K562 (cell line): ENCODE measurements at regions not wholly inside any gene's neighbourhood (a gene's known extent, or its start where the extent isn't known, plus 50 kb on each side); places are given as distances from the start of the nearest gene placed in this dataset.

Experiments used
- ATAC-seq: fragments of 200-7000 bp; cut with Tn5 transposase; 3 replicates; pipeline ENCODE4 v1.9.1; 2020; ENCODE audit warnings: moderate library complexity
- BruUV-seq: library from RNA; stranded (reverse); fragments of 400-500 nt; replicated peaks from 2 replicates; lab custom pipeline; 2021; lab: Mats Ljungman, UMichigan
- CTCF ChIA-PET: fragments of 300-600 bp; formaldehyde crosslinking; extraction: SDS; loops from one replicate; lab custom pipeline; 2021; ENCODE audit warnings: low intra/inter-chr PET ratio; lab: Yijun Ruan, JAX
- POLR2A ChIA-PET: fragments of 300-600, 350-650 bp; sonication (Branson Sonifier 250); formaldehyde crosslinking; extraction: SDS; loops from one replicate; lab custom pipeline; 2021; ENCODE audit warnings: antibody characterized with exemption, inconsistent platforms; lab: Yijun Ruan, JAX
- DNase-seq, 4 experiments: peaks; one replicate each; pipeline versions ENCODE4 v3.0.0 to v3.0.0-alpha.2; 2011 to 2018; ENCODE audit warnings: low spot score in 3 of 4, mixed read lengths in 3 of 4; ENCODE audit errors: extremely low read depth in 1 of 4
- FAIRE-seq: peaks from 2 replicates; lab custom pipeline; 2011; peaks lifted over from hg19 to GRCh38; lab: Jason Lieb, UNC
- H2AFZ ChIP-seq: 2 replicates; pipeline ENCODE4 v1.6.0; 2011; ENCODE audit warnings: low read depth, low read length, control low read depth, inconsistent platforms
- H3K27ac ChIP-seq: fragments of 200-600 bp; 3 replicates; pipeline ENCODE4 v1.8.0; 2011; ENCODE audit warnings: low read depth, mild to moderate bottlenecking, control low read depth, inconsistent platforms, low read length, moderate library complexity, mixed read lengths; ENCODE audit errors: extremely low read depth
- H3K27me3 ChIP-seq, 2 experiments: fragments of 300-600 bp in 1 of 2; 2 replicates in 1 of 2; 3 replicates in 1 of 2; pipeline versions ENCODE4 v1.6.0 to v1.8.0; 2011; ENCODE audit warnings: inconsistent platforms in 2 of 2, low read length in 2 of 2, mild to moderate bottlenecking in 1 of 2, mixed read lengths in 1 of 2, moderate library complexity in 1 of 2; ENCODE audit not compliant: control insufficient read depth in 2 of 2, insufficient read depth in 2 of 2
- H3K36me3 ChIP-seq: fragments of 300-600 bp; 3 replicates; pipeline ENCODE4 v1.8.0; 2011; ENCODE audit warnings: mild to moderate bottlenecking, low read length, inconsistent platforms; ENCODE audit not compliant: control insufficient read depth, insufficient read depth
- H3K4me1 ChIP-seq, 2 experiments: fragments of 200-600 bp in 1 of 2; replicated peaks in 1 of 2; 2 replicates in 1 of 2; 3 replicates in 1 of 2; pipeline versions ENCODE4 v1.5.1 to v1.8.0; 2011; ENCODE audit warnings: inconsistent platforms in 2 of 2, low read length in 2 of 2, mild to moderate bottlenecking in 1 of 2, mixed read lengths in 1 of 2, moderate library complexity in 1 of 2; ENCODE audit not compliant: control insufficient read depth in 2 of 2, insufficient read depth in 2 of 2
- H3K4me2 ChIP-seq: 2 replicates; pipeline ENCODE4 v1.6.1; 2011; ENCODE audit warnings: low read length, control low read depth, inconsistent platforms, mixed read lengths; ENCODE audit not compliant: insufficient read depth
- H3K4me3 ChIP-seq: fragments of 200-600 bp; sonication (generic), shearing (Covaris generic); 2 replicates; pipeline ENCODE4 v1.5.1; 2016; ENCODE audit warnings: control low read depth, inconsistent platforms
- H3K79me2 ChIP-seq: fragments of 200-600 bp; 3 replicates; pipeline ENCODE4 v1.8.0; 2011; ENCODE audit warnings: low read length, inconsistent platforms; ENCODE audit not compliant: control insufficient read depth, insufficient read depth
- H3K9ac ChIP-seq, 2 experiments: 2 replicates each; pipeline versions ENCODE4 v1.6.0 to v1.6.1; 2011; ENCODE audit warnings: low read depth in 2 of 2, low read length in 2 of 2, control low read depth in 1 of 2, inconsistent platforms in 1 of 2, mild to moderate bottlenecking in 1 of 2, mixed read lengths in 1 of 2; ENCODE audit not compliant: insufficient read depth in 1 of 2
- H3K9me1 ChIP-seq: one replicate; pipeline ENCODE4 v1.6.0; 2011; ENCODE audit warnings: inconsistent platforms, mild to moderate bottlenecking, low read length, moderate library complexity; ENCODE audit not compliant: control insufficient read depth, insufficient read depth
- H3K9me3 ChIP-seq: replicated peaks from 2 replicates; pipeline ENCODE4 v1.5.1; 2011; ENCODE audit warnings: low read depth, low read length, inconsistent platforms; ENCODE audit not compliant: control insufficient read depth, insufficient read depth
- H4K20me1 ChIP-seq: replicated peaks from 2 replicates; pipeline ENCODE4 v1.6.1; 2011; ENCODE audit warnings: low read length, inconsistent platforms, mixed read lengths; ENCODE audit not compliant: control insufficient read depth, insufficient read depth
- ARID1B ChIP-seq: fragments of 450-650 bp; IDR thresholded peaks from 2 replicates; pipeline ENCODE4 v1.6.1; 2016; ENCODE audit warnings: antibody characterized with exemption, mild to moderate bottlenecking, inconsistent platforms
- ATF3 ChIP-seq, 2 experiments: fragments of 450-650 bp in 1 of 2; sonication (generic) in 1 of 2; formaldehyde crosslinking in 1 of 2; IDR thresholded peaks in 1 of 2; conservative IDR thresholded peaks in 1 of 2; 2 replicates each; pipeline versions ENCODE4 v1.6.1 to v1.8.1; 2016 to 2023; ENCODE audit warnings: mild to moderate bottlenecking in 2 of 2, moderate library complexity in 2 of 2, inconsistent platforms in 1 of 2, missing genetic modification reagents in 1 of 2
- CEBPG ChIP-seq, 3 experiments: fragments of 200-800 bp in 1 of 3; sonication (Bioruptor generic) in 1 of 3; sonication (generic) in 1 of 3; formaldehyde crosslinking in 1 of 3; IDR thresholded peaks in 2 of 3; conservative IDR thresholded peaks in 1 of 3; 2 replicates each; pipeline versions ENCODE4 v1.6.1 to v1.8.0; 2016 to 2022; ENCODE audit warnings: missing compliant biosample characterization in 2 of 3, missing genetic modification characterization in 2 of 3, mild to moderate bottlenecking in 1 of 3, missing genetic modification reagents in 1 of 3
- CSDE1 ChIP-seq, 2 experiments: fragments of 450-650 bp; IDR thresholded peaks; 2 replicates each; pipeline ENCODE4 v1.6.1; 2016; ENCODE audit warnings: mild to moderate bottlenecking in 1 of 2
- FOSL1 ChIP-seq: fragments of 200-800 bp; sonication (Bioruptor generic); conservative IDR thresholded peaks from 2 replicates; pipeline ENCODE4 v1.6.1; 2016; ENCODE audit warnings: missing genetic modification characterization, missing compliant biosample characterization
- HDAC3 ChIP-seq: fragments of 450-650 bp; IDR thresholded peaks from 2 replicates; pipeline ENCODE4 v1.6.1; 2018; ENCODE audit warnings: borderline replicate concordance, mild to moderate bottlenecking, moderate library complexity; ENCODE audit not compliant: partially characterized antibody
- KLF10 ChIP-seq: fragments of 250-450 bp; sonication (Bioruptor Pico); IDR thresholded peaks from 2 replicates; pipeline ENCODE4 v1.6.1; 2021; ENCODE audit warnings: matching md5 sums
- MCM7 ChIP-seq, 2 experiments: fragments of 450-650 bp; IDR thresholded peaks; 2 replicates each; pipeline ENCODE4 v1.6.1; 2016 to 2018
- MEF2D ChIP-seq: conservative IDR thresholded peaks from 2 replicates; pipeline ENCODE4 v1.6.1; 2016; ENCODE audit warnings: low read depth, missing genetic modification characterization, missing compliant biosample characterization
- NCOA6 ChIP-seq: fragments of 450-650 bp; IDR thresholded peaks from 2 replicates; pipeline ENCODE4 v1.6.1; 2017; ENCODE audit warnings: mild to moderate bottlenecking
- NFE2 ChIP-seq: IDR thresholded peaks from 2 replicates; pipeline ENCODE4 v1.6.1; 2014; ENCODE audit warnings: antibody characterized with exemption, low read depth
- RBM25 ChIP-seq: fragments of 200-400 bp; formaldehyde crosslinking; IDR thresholded peaks from 2 replicates; pipeline ENCODE4 v1.6.1; 2018; ENCODE audit warnings: low read length, low read depth, moderate library complexity; ENCODE audit not compliant: severe bottlenecking
- SMAD4 ChIP-seq: fragments of 250-450 bp; sonication (Bioruptor Pico); conservative IDR thresholded peaks from 2 replicates; pipeline ENCODE4 v1.8.0; 2021; ENCODE audit warnings: inconsistent platforms, mild to moderate bottlenecking, moderate library complexity
- SMARCA5 ChIP-seq: fragments of 450-650 bp; IDR thresholded peaks from 2 replicates; pipeline ENCODE4 v1.6.1; 2016
- SMC3 ChIP-seq: conservative IDR thresholded peaks from 2 replicates; pipeline ENCODE4 v1.6.1; 2011; ENCODE audit warnings: low read depth, low read length, improper control_type of control experiment; ENCODE audit not compliant: insufficient read depth
- XRCC5 ChIP-seq: fragments of 200-400 bp; formaldehyde crosslinking; IDR thresholded peaks from 2 replicates; pipeline ENCODE4 v1.6.1; 2017; ENCODE audit warnings: low read depth, mild to moderate bottlenecking, low read length
- ZC3H8 ChIP-seq: fragments of 450-650 bp; IDR thresholded peaks from 2 replicates; pipeline ENCODE4 v1.6.1; 2017
- ZFP91 ChIP-seq: sonication (generic); formaldehyde crosslinking; IDR thresholded peaks from 2 replicates; pipeline ENCODE4 v1.8.0; 2022; ENCODE audit warnings: mild to moderate bottlenecking, missing genetic modification reagents
- ZNF121 ChIP-seq: sonication (generic); formaldehyde crosslinking; conservative IDR thresholded peaks from 2 replicates; pipeline ENCODE4 v1.8.0; 2022; ENCODE audit warnings: missing genetic modification reagents
- WGBS: fragments of 100-300 bp; shearing (Covaris generic); methylation state at CpG from one replicate; pipeline ENCODE4 v1.1.6; 2016; ENCODE audit warnings: low coverage, mixed read lengths; ENCODE audit not compliant: insufficient coverage; ENCODE audit errors: missing lambda C conversion rate; 5-methylcytosine and 5-hydroxymethylcytosine counted together
- in situ Hi-C: fragments of 300-500 bp; cut with MboI; formaldehyde crosslinking; loops from 4 replicates; pipeline ENCODE4 v1.15.0; 2018; ENCODE audit warnings: inconsistent platforms, mixed read lengths
- intact Hi-C: fragments of 100-400 bp; cut with micrococcal nuclease; formaldehyde crosslinking; loops from 2 replicates; pipeline ENCODE4 v1.14.2; 2022

- in situ Hi-C loops (no loop called here), intact Hi-C loops (no loop called here)
- Histone ChIP-seq H3K9me1 (no peaks in the 10 kb centered on the region), H4K20me1 (no peaks in the 10 kb centered on the region), H3K27ac (no peak overlapping the region), H3K9ac (no peak overlapping the region; a peak in 1 of 4 replicates), H3K79me2 (peaks cover 34% of the 10 kb centered on the region), H3K4me2 (peak overlapping the region; percentile 34; the same call in 1 of the 2 replicates), H2AFZ (peak overlapping the region; percentile 88), H3K36me3 (no peaks in the 10 kb centered on the region), H3K9me3 (no peaks in the 10 kb centered on the region), H3K4me3 (no peak overlapping the region), H3K27me3 (no peaks in the 10 kb centered on the region), H3K4me1 (peaks cover 0 to 13% of the 10 kb centered on the region in 2 experiments; a peak in 3 of 5 replicates)
- DNase-seq (peak in 1 of 4 experiments; percentile 3), ATAC-seq (peak; percentile 31), FAIRE-seq (no peak)
- POLR2A ChIA-PET, result no interaction called here
- CTCF ChIA-PET, result no interaction called here
- WGBS, result 94% methylated on average over 3 of the region's 3 CpGs
- BruUV-seq, result no TSS peak
- TF ChIP-seq CSDE1 (IDR thresholded peaks at IDR 0.05) (no peak), SMC3 (no peak), ARID1B (no peak), FOSL1 (peak; percentile 52; the same call in 1 of the 2 replicates), ZFP91 (CRISPR knock-in tag) (no peak), NFE2 (peak; percentile 24; the same call in 1 of the 2 replicates), HDAC3 (no peak), XRCC5 (no peak), RBM25 (no peak), MCM7 (IDR thresholded peaks at IDR 0.05) (no peak), ATF3 (IDR thresholded peaks at IDR 0.05) (0 out of 2 replicates have a peak, but pooled peaks have one; percentile 11), ATF3 (CRISPR knock-in tag; conservative IDR thresholded peaks at IDR 0.05) (no peak), ZNF121 (CRISPR knock-in tag) (no peak), SMARCA5 (no peak), NCOA6 (no peak), KLF10 (CRISPR knock-in tag) (no peak), SMAD4 (no peak), MEF2D (tag) (0 out of 2 replicates have a peak, but pooled peaks have one; percentile 27), ZC3H8 (no peak), CEBPG (CRISPR knock-in tag; IDR thresholded peaks at IDR 0.05) (no peak), CEBPG (tag; conservative IDR thresholded peaks at IDR 0.05 in 1 of 2, IDR thresholded peaks at IDR 0.05 in 1 of 2) (0 out of 4 replicates have a peak, but pooled peaks of 1 of the 2 experiments have one; percentile 35)
Measured at GRCh38 chr14:26841920-26842741, 244.3 kb upstream of the NOVA1 start.
